Caco-2 (cell line): ENCODE measurements at regions not wholly inside any gene's neighbourhood (a gene's known extent, or its start where the extent isn't known, plus 50 kb on each side); places are given as distances from the start of the nearest gene placed in this dataset.

Source experiments
- BruUV-seq: library from RNA; stranded (reverse); fragments of 400-500 nt; replicated peaks from 2 replicates; lab custom pipeline; 2021; lab: Mats Ljungman, UMichigan
- CTCF ChIA-PET: fragments of 300-600 bp; sonication (Branson Sonifier 250); formaldehyde crosslinking; loops from one replicate; lab custom pipeline; 2022; ENCODE audit warnings: antibody characterized with exemption; lab: Charles Lee
- POLR2A ChIA-PET: fragments of 300-600 bp; sonication (Branson Sonifier 250); formaldehyde crosslinking; loops from one replicate; lab custom pipeline; 2022; ENCODE audit warnings: antibody characterized with exemption; lab: Charles Lee
- DNase-seq, 2 experiments: peaks; one replicate each; pipeline versions ENCODE4 v3.0.0 to v3.0.0-alpha.2; 2020 to 2022
- H3K27me3 ChIP-seq: replicated peaks from 2 replicates; pipeline ENCODE4 v1.6.0; 2011; ENCODE audit warnings: low read length; ENCODE audit not compliant: control insufficient read depth, insufficient read depth
- H3K36me3 ChIP-seq: 2 replicates; pipeline ENCODE4 v1.5.1; 2011; ENCODE audit warnings: low read length; ENCODE audit not compliant: control insufficient read depth, insufficient read depth
- H3K4me1 ChIP-seq: fragments of 250-450 bp; sonication (Bioruptor Pico); 2 replicates; pipeline ENCODE4 v1.5.1; 2020; ENCODE audit warnings: mild to moderate bottlenecking
- H3K4me3 ChIP-seq: 2 replicates; pipeline ENCODE4 v1.5.1; 2011; ENCODE audit warnings: low read depth, mild to moderate bottlenecking, control low read depth, low read length
- H3K9me3 ChIP-seq: fragments of 250-450 bp; sonication (Bioruptor Pico); 2 replicates; pipeline ENCODE4 v1.5.1; 2020; ENCODE audit warnings: mild to moderate bottlenecking, moderate library complexity
- H3K27ac Mint-ChIP-seq: one replicate; pipeline ENCODE4 v1.8.0; 2022; ENCODE audit warnings: mixed read lengths; ENCODE audit not compliant: unreplicated experiment
- H3K27me3 Mint-ChIP-seq: one replicate; pipeline ENCODE4 v1.8.0; 2022; ENCODE audit warnings: mixed read lengths; ENCODE audit not compliant: insufficient read depth, unreplicated experiment
- H3K36me3 Mint-ChIP-seq: one replicate; pipeline ENCODE4 v1.8.0; 2022; ENCODE audit warnings: mild to moderate bottlenecking, mixed read lengths; ENCODE audit not compliant: insufficient read depth, unreplicated experiment
- H3K4me1 Mint-ChIP-seq: one replicate; pipeline ENCODE4 v1.8.0; 2022; ENCODE audit warnings: low read depth, mixed read lengths; ENCODE audit not compliant: unreplicated experiment
- H3K4me3 Mint-ChIP-seq: one replicate; pipeline ENCODE4 v1.8.0; 2022; ENCODE audit warnings: mild to moderate bottlenecking, moderate library complexity, mixed read lengths; ENCODE audit not compliant: unreplicated experiment
- H3K9me3 Mint-ChIP-seq: one replicate; pipeline ENCODE4 v1.8.0; 2022; ENCODE audit warnings: mixed read lengths; ENCODE audit not compliant: unreplicated experiment
- CTCF ChIP-seq, 2 experiments: fragments of 200-600 bp in 1 of 2; IDR thresholded peaks; 1 replicate in 1 of 2; 2 replicates in 1 of 2; pipeline versions ENCODE4 v1.5.1 to v1.8.0; 2011 to 2022; ENCODE audit warnings: antibody characterized with exemption in 1 of 2, control low read depth in 1 of 2, inconsistent platforms in 1 of 2, low read depth in 1 of 2, low read length in 1 of 2, mild to moderate bottlenecking in 1 of 2, moderate library complexity in 1 of 2; ENCODE audit not compliant: insufficient read depth in 1 of 2, severe bottlenecking in 1 of 2, unreplicated experiment in 1 of 2
- intact Hi-C: fragments of 100-400 bp; cut with micrococcal nuclease; formaldehyde crosslinking; loops from one replicate; pipeline ENCODE4 v1.10.0; 2022; ENCODE audit not compliant: unreplicated experiment

DNA sequence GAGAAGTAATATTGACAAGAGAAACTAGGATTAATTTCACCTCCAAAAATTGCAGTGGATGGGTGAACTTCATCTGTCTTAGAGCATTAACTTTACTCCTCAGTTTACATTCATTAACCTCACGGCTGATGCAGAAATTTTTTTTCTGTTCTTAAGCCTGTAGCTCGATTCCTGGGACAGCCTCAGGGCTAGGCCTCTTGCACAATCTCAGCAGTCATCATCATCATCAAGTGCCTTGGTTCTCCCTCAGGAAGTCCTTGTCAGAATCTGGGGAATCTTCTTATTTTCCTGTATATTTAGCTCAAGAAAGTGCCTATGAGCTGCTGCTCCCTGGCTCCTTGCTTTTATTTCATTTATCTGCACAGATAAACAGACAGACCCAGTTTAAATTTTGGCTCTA lies 1272.2 kb upstream of the LRRTM1 start:
- intact Hi-C loops: no loop called here
- no peak overlapping the region for H3K27ac Mint-ChIP-seq
- no peak overlapping the region for H3K4me3 Mint-ChIP-seq

DNA sequence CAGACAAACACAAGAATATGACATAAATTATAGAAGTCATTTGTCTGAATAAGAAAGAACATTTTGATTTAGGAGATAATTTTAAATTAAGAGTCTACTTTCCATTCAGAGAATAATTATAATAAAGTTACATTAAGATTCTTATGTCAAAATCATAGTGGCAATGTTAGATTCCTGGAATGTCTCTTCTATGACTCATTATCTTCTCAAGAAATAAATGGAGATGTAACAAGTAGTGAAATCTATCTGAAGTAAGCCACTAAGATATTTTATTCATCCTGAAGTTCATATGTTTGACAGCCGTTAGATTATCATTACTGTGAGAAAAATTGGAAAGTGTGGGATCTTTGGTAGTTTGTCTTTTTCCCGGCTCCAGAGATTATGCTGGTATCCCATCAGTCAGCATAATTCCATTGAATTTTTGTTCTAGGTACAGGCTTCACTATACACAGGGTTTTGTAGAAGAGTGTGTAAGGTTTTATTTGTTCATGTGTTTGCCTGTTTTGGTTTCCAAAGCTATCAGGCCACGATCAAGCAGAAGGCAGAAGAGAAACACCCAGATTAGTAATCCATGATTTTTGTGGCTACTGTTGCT lies 1246.6 kb upstream of the LRRTM1 start:
- no peaks in the 10 kb centered on the region for H3K9me3 Mint-ChIP-seq
- H3K4me1 ChIP-seq: no peaks in the 10 kb centered on the region
- H3K4me3 Mint-ChIP-seq: no peak overlapping the region
- POLR2A ChIA-PET: no interaction called here
- no peaks in the 10 kb centered on the region for H3K27me3 ChIP-seq
- H3K27ac Mint-ChIP-seq: no peak overlapping the region
- no peaks in the 10 kb centered on the region for H3K27me3 Mint-ChIP-seq
- H3K9me3 ChIP-seq: no peaks in the 10 kb centered on the region
- no peaks in the 10 kb centered on the region for H3K36me3 Mint-ChIP-seq
- H3K4me1 Mint-ChIP-seq: no peaks in the 10 kb centered on the region
- CTCF ChIA-PET: no interaction called here
- TF ChIP-seq CTCF (IDR thresholded peaks at IDR 0.05; ENCODE audit: insufficient read depth in 1 of 2, low read depth in 1 of 2, low read length in 1 of 2, severe bottlenecking in 1 of 2, unreplicated experiment in 1 of 2): no peak
- H3K4me3 ChIP-seq: no peak overlapping the region
- H3K36me3 ChIP-seq: no peaks in the 10 kb centered on the region
- intact Hi-C loops: no loop called here
- BruUV-seq: no TSS peak
- DNase-seq: no peak

More for the DNA sequence above, 1272.2 kb upstream of the LRRTM1 start:
- no TSS peak for BruUV-seq
- ChIA-PET CTCF (no interaction called here), POLR2A (no interaction called here)
- no peaks in the 10 kb centered on the region for H3K36me3 Mint-ChIP-seq
- TF ChIP-seq CTCF (IDR thresholded peaks at IDR 0.05; ENCODE audit: insufficient read depth in 1 of 2, low read depth in 1 of 2, low read length in 1 of 2, severe bottlenecking in 1 of 2, unreplicated experiment in 1 of 2): no peak
- Histone ChIP-seq H3K9me3 (no peaks in the 10 kb centered on the region), H3K4me1 (no peaks in the 10 kb centered on the region), H3K36me3 (no peaks in the 10 kb centered on the region), H3K4me3 (no peak overlapping the region), H3K27me3 (no peaks in the 10 kb centered on the region)
- peaks cover under 1% of the 10 kb centered on the region for H3K27me3 Mint-ChIP-seq
- no peaks in the 10 kb centered on the region for H3K9me3 Mint-ChIP-seq
- H3K4me1 Mint-ChIP-seq: no peaks in the 10 kb centered on the region
- DNase-seq: no peak

GRCh38 chr2:81550277-81550676 lies 1245.7 kb upstream of the LRRTM1 start:
- Mint-ChIP-seq H3K4me1 (no peaks in the 10 kb centered on the region), H3K36me3 (no peaks in the 10 kb centered on the region), H3K9me3 (no peaks in the 10 kb centered on the region), H3K27me3 (no peaks in the 10 kb centered on the region), H3K27ac (no peak overlapping the region), H3K4me3 (no peak overlapping the region)
- BruUV-seq: no TSS peak
- Histone ChIP-seq H3K4me1 (no peaks in the 10 kb centered on the region), H3K9me3 (no peaks in the 10 kb centered on the region), H3K27me3 (no peaks in the 10 kb centered on the region), H3K4me3 (no peak overlapping the region), H3K36me3 (no peaks in the 10 kb centered on the region)
- CTCF ChIA-PET: no interaction called here
- POLR2A ChIA-PET: no interaction called here
- intact Hi-C loops: no loop called here
- TF ChIP-seq CTCF (IDR thresholded peaks at IDR 0.05; ENCODE audit: insufficient read depth in 1 of 2, low read depth in 1 of 2, low read length in 1 of 2, severe bottlenecking in 1 of 2, unreplicated experiment in 1 of 2): no peak
- DNase-seq: no peak
